Type B pancreatic cell (in vitro differentiated cells): ENCODE measurements at regions not wholly inside any gene's neighbourhood (a gene's known extent, or its start where the extent isn't known, plus 50 kb on each side); places are given as distances from the start of the nearest gene placed in this dataset.
A peak's percentile ranks its signal among the peaks of the same experiment; 100 is the strongest.

ENCODE experiments used
- DNase-seq: peaks from one replicate; pipeline ENCODE4 v3.0.0; 2021; ENCODE audit warnings: mixed read lengths; ENCODE audit not compliant: unreplicated experiment; ENCODE audit errors: extremely low spot score
- H3K27ac Mint-ChIP-seq: 2 replicates; pipeline ENCODE4 v1.8.0; 2021; ENCODE audit warnings: mild to moderate bottlenecking, mixed read lengths
- H3K27me3 Mint-ChIP-seq: 2 replicates; pipeline ENCODE4 v1.8.0; 2021; ENCODE audit warnings: mixed read lengths
- H3K36me3 Mint-ChIP-seq: 2 replicates; pipeline ENCODE4 v1.8.0; 2021; ENCODE audit warnings: mixed read lengths
- H3K4me1 Mint-ChIP-seq: one replicate; pipeline ENCODE4 v1.8.0; 2021; ENCODE audit warnings: mixed read lengths; ENCODE audit not compliant: unreplicated experiment
- H3K4me3 Mint-ChIP-seq: 2 replicates; pipeline ENCODE4 v1.8.0; 2021; ENCODE audit warnings: mild to moderate bottlenecking, mixed read lengths
- H3K9me3 Mint-ChIP-seq: 2 replicates; pipeline ENCODE4 v1.8.0; 2021; ENCODE audit warnings: mixed read lengths
- CTCF ChIP-seq: fragments of 200-600 bp; sonication (generic); conservative IDR thresholded peaks from 2 replicates; pipeline ENCODE4 v1.5.0; 2021; ENCODE audit warnings: antibody characterized with exemption, mild to moderate bottlenecking

DNA sequence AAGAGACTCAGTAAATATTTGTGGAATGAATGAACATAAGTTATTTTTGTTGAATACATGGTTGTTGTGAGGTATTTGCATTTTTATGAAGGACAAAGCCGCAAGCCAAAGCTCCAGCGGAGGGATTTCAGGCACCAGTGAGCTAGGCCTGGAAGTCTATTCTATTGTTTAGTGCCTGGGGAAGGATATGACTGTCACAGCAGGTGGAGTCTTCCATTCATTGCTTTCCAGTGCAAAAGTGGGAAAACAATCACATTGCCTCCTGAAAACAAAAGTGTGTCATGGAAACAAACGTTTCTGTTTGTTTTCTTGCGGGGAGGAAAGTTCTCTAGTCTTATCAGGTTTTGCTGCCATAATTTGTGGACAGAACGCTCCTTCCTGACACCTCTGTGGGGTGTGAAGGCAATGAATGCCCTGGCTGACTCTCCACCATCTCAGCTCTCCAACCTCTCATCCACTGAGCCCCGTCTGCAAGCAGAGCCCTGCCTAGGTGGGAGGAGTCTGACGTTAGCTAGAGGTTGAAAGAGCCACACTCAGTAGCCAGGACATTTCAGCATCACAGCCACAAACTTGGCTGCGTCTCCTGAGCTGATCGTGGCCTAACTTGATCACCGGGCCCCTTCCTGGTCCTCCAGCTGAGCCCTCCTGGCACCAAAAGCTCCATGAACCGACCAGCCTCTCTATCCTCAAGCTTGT is 739.1 kb downstream of the MATN1 start:
- no peak for TF ChIP-seq CTCF
- no peaks in the 10 kb centered on the region for H3K27me3 Mint-ChIP-seq
- peaks cover 12% of the 10 kb centered on the region for H3K4me1 Mint-ChIP-seq
- H3K27ac Mint-ChIP-seq = peak overlapping the region; percentile 79
- no peaks in the 10 kb centered on the region for H3K36me3 Mint-ChIP-seq
- no peaks in the 10 kb centered on the region for H3K9me3 Mint-ChIP-seq
- no peak overlapping the region for H3K4me3 Mint-ChIP-seq
- DNase-seq = no peak

DNA sequence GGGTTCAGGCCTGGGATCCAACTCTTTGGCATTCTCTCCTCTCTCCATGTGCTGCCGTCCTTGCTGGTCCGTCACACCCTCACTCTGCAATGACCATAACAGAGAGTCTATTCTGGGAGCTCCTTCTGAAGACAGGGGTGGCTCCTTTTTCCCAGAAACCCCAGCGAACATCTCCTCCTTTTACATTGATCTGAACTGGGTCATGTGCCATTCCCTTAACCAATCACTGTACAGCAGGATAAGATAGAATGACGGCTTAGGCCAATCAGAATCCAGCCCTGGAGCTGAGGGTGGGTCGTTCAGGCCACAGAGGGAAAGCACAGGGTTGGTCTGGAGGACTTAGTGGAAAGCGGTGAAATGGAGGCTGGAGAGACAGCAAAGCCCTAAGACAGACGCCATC is 740.1 kb downstream of the MATN1 start:
- Mint-ChIP-seq H3K9me3 (no peaks in the 10 kb centered on the region), H3K36me3 (no peaks in the 10 kb centered on the region), H3K27ac (no peak overlapping the region), H3K4me1 (peaks cover 12% of the 10 kb centered on the region), H3K27me3 (no peaks in the 10 kb centered on the region), H3K4me3 (no peak overlapping the region)
- TF ChIP-seq CTCF = no peak
- DNase-seq = no peak

DNA sequence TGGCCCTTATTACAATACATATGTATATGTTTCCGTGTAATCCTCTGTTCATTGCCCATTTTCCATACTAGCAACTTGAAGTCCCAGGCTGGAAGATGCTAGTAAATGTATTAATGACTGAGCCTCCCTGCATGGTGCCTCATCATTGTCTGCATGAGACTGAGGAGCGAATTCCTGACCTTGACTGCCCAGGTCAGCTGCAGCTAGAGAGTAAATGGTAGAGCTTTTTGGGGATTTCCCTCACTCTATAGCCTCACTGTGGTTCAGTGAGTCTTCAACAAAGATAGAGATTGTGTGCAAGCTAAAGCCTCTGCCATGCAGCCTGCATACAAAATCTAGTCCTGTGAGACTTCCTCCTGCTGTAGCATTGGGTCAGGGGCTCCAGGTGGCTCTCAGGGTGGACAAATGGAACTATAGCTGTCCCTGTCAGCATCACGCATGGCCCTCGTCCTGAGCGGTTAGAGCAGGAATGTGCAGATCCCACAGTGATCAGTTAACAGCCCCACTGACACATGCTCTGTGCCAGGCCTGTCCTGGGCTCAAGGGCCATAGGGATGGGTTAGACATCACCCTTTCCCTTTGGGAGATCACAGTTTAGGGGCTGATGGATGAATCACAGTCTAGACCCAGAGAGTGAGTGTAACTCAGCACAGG is 741.7 kb downstream of the MATN1 start:
- no peak for TF ChIP-seq CTCF
- peaks cover 6% of the 10 kb centered on the region for H3K4me1 Mint-ChIP-seq
- no peaks in the 10 kb centered on the region for H3K36me3 Mint-ChIP-seq

DNA sequence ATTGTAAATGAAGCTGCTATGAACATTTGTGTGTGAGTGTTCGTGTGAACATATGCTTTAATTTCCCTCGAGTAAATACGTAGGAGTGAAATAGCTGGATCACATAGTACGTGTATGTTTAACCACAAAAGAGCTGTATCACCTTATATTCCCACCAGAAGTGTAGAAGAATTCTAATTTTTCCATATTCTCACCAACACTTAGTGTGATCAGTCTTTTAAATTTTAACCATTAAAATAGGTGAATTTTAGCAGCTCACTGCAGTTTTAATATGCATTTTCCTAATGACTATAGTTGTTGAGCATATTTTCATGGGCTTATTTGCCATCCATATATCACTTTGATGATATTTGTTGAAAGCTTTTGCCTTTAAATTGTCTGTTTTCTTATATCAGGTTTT is 741.2 kb downstream of the PTPRU start:
- no peak for DNase-seq
- TF ChIP-seq CTCF = no peak
- H3K9me3 Mint-ChIP-seq = no peaks in the 10 kb centered on the region
- no peaks in the 10 kb centered on the region for H3K36me3 Mint-ChIP-seq
- no peak overlapping the region for H3K4me3 Mint-ChIP-seq
- H3K27me3 Mint-ChIP-seq = peaks cover 4% of the 10 kb centered on the region
- no peak overlapping the region for H3K27ac Mint-ChIP-seq
- H3K4me1 Mint-ChIP-seq = no peaks in the 10 kb centered on the region

More for the DNA sequence above, 741.7 kb downstream of the MATN1 start:
- Mint-ChIP-seq H3K9me3 (no peaks in the 10 kb centered on the region), H3K27ac (no peak overlapping the region), H3K27me3 (no peaks in the 10 kb centered on the region), H3K4me3 (no peak overlapping the region)
- peak; percentile 44 for DNase-seq

DNA sequence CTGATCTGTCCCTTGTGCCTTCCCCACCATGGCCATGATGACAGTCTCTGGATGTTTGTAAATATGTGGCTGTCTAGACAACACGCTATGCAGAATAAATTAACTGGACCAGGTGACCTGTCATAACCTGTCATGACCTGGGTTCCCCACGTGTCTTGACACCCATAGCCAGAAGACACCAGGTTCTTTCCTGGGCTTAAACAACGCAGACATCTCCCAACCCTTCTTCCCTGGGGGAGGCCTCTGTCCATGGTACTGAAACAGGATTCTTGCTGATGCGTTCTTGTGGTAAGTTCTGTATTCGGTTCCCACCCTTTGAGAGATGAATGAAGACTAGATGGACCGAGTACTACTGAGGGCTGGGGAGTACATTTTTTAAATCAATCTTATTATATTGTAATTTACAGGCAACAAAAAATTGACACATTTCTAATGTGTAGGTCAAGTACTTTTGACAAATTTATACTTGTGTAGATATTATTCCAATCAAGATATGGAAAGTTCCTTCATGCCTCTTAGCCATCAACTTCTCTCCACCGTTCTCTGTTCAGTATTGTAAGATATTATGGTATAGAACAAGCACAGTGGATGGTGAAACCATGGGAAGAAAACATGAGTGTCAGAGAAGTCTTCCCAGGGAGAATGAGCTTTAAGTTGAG is 738.8 kb downstream of the PTPRU start:
- DNase-seq = no peak
- Mint-ChIP-seq H3K27ac (no peak overlapping the region), H3K4me1 (no peaks in the 10 kb centered on the region), H3K9me3 (no peaks in the 10 kb centered on the region), H3K27me3 (peaks cover 25% of the 10 kb centered on the region), H3K4me3 (no peak overlapping the region), H3K36me3 (no peaks in the 10 kb centered on the region)
- no peak for TF ChIP-seq CTCF
